GM23338 (cell line): ENCODE measurements at regions not wholly inside any gene's neighbourhood (a gene's known extent, or its start where the extent isn't known, plus 50 kb on each side); places are given as distances from the start of the nearest gene placed in this dataset.

Source experiments
- CREB1 ChIP-seq: fragments of 250-450 bp; sonication (Bioruptor Pico); IDR thresholded peaks from 2 replicates; pipeline ENCODE4 v1.5.0; 2020; ENCODE audit warnings: low read depth, mild to moderate bottlenecking, moderate library complexity
- CTCF ChIP-seq, 2 experiments: fragments of 200-600 bp in 1 of 2; sonication (generic) in 1 of 2; conservative IDR thresholded peaks; 2 replicates each; pipeline versions ENCODE4 v1.5.1 to v1.6.1; 2016 to 2017; ENCODE audit warnings: antibody characterized with exemption in 2 of 2, low read depth in 2 of 2, mild to moderate bottlenecking in 2 of 2, moderate library complexity in 1 of 2
- EZH2phosphoT487 ChIP-seq: fragments of 200-600 bp; sonication (generic); IDR thresholded peaks from one replicate; pipeline ENCODE4 v1.8.1; 2018; ENCODE audit warnings: antibody characterized with exemption; ENCODE audit not compliant: unreplicated experiment
- JUNB ChIP-seq: IDR thresholded peaks from one replicate; pipeline ENCODE4 v1.6.1; 2016; ENCODE audit warnings: antibody characterized with exemption; ENCODE audit not compliant: unreplicated experiment
- POLR2AphosphoS5 ChIP-seq: IDR thresholded peaks from 2 replicates; pipeline ENCODE4 v1.6.1; 2016; ENCODE audit warnings: antibody characterized with exemption, low read depth
- REST ChIP-seq: IDR thresholded peaks from one replicate; pipeline ENCODE4 v1.6.1; 2018; ENCODE audit warnings: antibody characterized with exemption; ENCODE audit not compliant: unreplicated experiment

DNA sequence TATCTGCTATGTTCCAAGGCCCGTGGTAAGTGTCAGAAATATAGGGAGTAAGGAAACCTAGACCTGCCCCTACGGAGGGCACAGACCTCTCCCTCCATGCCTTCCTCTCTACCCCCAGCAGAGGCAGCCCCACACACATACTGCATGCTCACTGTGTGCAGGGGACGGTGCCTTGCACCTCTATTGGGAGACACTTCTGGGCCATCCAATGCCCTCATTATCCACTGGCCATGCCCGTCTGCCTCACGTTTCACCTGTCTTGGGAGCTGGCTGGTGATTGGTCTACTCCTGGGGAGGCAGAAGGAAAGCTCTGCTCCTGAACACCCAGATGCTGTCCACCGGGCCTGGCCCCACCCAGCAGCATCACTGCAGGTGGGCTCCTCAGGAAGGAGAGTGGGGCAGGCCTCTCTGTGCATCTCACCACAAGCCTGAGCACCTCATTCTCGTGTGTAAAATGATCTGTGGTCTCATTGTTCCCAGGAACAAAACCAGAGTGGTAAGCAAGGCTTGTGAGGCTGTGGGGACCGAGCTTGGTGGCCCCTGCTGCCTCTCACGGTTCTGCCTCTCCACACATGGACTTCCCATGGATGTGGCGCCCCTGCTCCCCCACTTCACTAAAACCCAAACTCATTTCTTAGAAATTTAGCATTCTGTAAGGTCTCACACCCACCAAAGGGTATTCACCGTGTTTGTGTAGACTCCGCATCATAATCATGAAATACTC lies 312.5 kb upstream of the HS6ST1 start:
- no peak for TF ChIP-seq CTCF (conservative IDR thresholded peaks at IDR 0.05; ENCODE audit: low read depth in 2 of 2)
- no peak for TF ChIP-seq POLR2AphosphoS5
- TF ChIP-seq CREB1 = no peak
- TF ChIP-seq EZH2phosphoT487 = no peak
- TF ChIP-seq REST = no peak
- TF ChIP-seq JUNB = no peak
